Colonic mucosa (tissue), 4 donors: ENCODE measurements at regions not wholly inside any gene's neighbourhood (a gene's known extent, or its start where the extent isn't known, plus 50 kb on each side); places are given as distances from the start of the nearest gene placed in this dataset.

Source experiments
- DNase-seq: peaks from one replicate; pipeline ENCODE4 v3.0.0-alpha.2; 2020
- H3K27ac ChIP-seq: fragments of 200-600 bp; one replicate; pipeline ENCODE4 v1.8.0; 2021
- H3K27me3 ChIP-seq: fragments of 200-600 bp; one replicate; pipeline ENCODE4 v1.8.0; 2021
- H3K36me3 ChIP-seq: fragments of 200-600 bp; one replicate; pipeline ENCODE4 v1.8.0; 2021
- H3K4me1 ChIP-seq: fragments of 200-600 bp; one replicate; pipeline ENCODE4 v1.8.0; 2021; ENCODE audit warnings: mild to moderate bottlenecking
- H3K4me3 ChIP-seq: fragments of 200-600 bp; one replicate; pipeline ENCODE4 v1.8.0; 2021
- H3K9ac ChIP-seq, 2 donors: one replicate each; pipeline ENCODE4 v1.7.0; 2013; ENCODE audit warnings: control low read depth in 2 of 2, low read depth in 2 of 2, low read length in 2 of 2
- H3K9me3 ChIP-seq: fragments of 200-600 bp; one replicate; pipeline ENCODE4 v1.8.0; 2021
- CTCF ChIP-seq: fragments of 200-600 bp; IDR thresholded peaks from one replicate; pipeline ENCODE4 v1.8.0; 2022; ENCODE audit warnings: antibody characterized with exemption, mild to moderate bottlenecking
- intact Hi-C: fragments of 100-400 bp; cut with DNase I; formaldehyde crosslinking; loops from one replicate; pipeline ENCODE4 v1.14.1; 2022
- donor health status: healthy.
- donor health status: DM: no; HTN: no; CAD: no.
- donor health status: DM: no; HTN: no; CAD: no.

GRCh38 chr15:69656271-69657030 lies 203.8 kb downstream of the RPLP1 start:
- no peaks in the 10 kb centered on the region for H3K9me3 ChIP-seq
- no peaks in the 10 kb centered on the region for H3K4me1 ChIP-seq
- H3K36me3 ChIP-seq = no peaks in the 10 kb centered on the region
- no peaks in the 10 kb centered on the region for H3K27me3 ChIP-seq
- H3K4me3 ChIP-seq = no peak overlapping the region
- peak; percentile 2 for DNase-seq
- no peak overlapping the region for H3K27ac ChIP-seq
- intact Hi-C loops = no loop called here
- no peak overlapping the region for H3K9ac ChIP-seq
- TF ChIP-seq CTCF = no peak

- no peak for DNase-seq
- intact Hi-C loops = no loop called here
- no peaks in the 10 kb centered on the region for H3K27me3 ChIP-seq
- no peak overlapping the region for H3K27ac ChIP-seq
- H3K4me3 ChIP-seq = no peak overlapping the region
- H3K36me3 ChIP-seq = no peaks in the 10 kb centered on the region
- no peaks in the 10 kb centered on the region for H3K9me3 ChIP-seq
- no peaks in the 10 kb centered on the region for H3K4me1 ChIP-seq
- TF ChIP-seq CTCF = no peak
- no peak overlapping the region for H3K9ac ChIP-seq
Observed at GRCh38 chr15:69657626-69658025, 205.0 kb downstream of the RPLP1 start.

GRCh38 chr15:69658411-69658945 lies 205.9 kb downstream of the RPLP1 start:
- no peaks in the 10 kb centered on the region for H3K36me3 ChIP-seq
- no peaks in the 10 kb centered on the region for H3K9me3 ChIP-seq
- TF ChIP-seq CTCF = no peak
- H3K27ac ChIP-seq = no peak overlapping the region
- no peak overlapping the region for H3K4me3 ChIP-seq
- no peaks in the 10 kb centered on the region for H3K27me3 ChIP-seq
- H3K4me1 ChIP-seq = no peaks in the 10 kb centered on the region
- no peak for DNase-seq
- no peak overlapping the region for H3K9ac ChIP-seq
- intact Hi-C loops = no loop called here

GRCh38 chr15:69659454-69660050 lies 206.9 kb downstream of the RPLP1 start:
- intact Hi-C loops = no loop called here
- H3K9ac ChIP-seq = no peak overlapping the region
- DNase-seq = no peak
- H3K9me3 ChIP-seq = no peaks in the 10 kb centered on the region
- H3K36me3 ChIP-seq = no peaks in the 10 kb centered on the region
- no peaks in the 10 kb centered on the region for H3K4me1 ChIP-seq
- TF ChIP-seq CTCF = no peak
- no peaks in the 10 kb centered on the region for H3K27me3 ChIP-seq
- H3K27ac ChIP-seq = no peak overlapping the region
- H3K4me3 ChIP-seq = no peak overlapping the region

- H3K27me3 ChIP-seq = no peaks in the 10 kb centered on the region
- H3K9ac ChIP-seq = no peak overlapping the region
- no peaks in the 10 kb centered on the region for H3K9me3 ChIP-seq
- no peaks in the 10 kb centered on the region for H3K4me1 ChIP-seq
- no peak for DNase-seq
- no peak for TF ChIP-seq CTCF
- intact Hi-C loops = no loop called here
- H3K27ac ChIP-seq = no peak overlapping the region
- no peaks in the 10 kb centered on the region for H3K36me3 ChIP-seq
- H3K4me3 ChIP-seq = no peak overlapping the region
Observed at GRCh38 chr15:69660114-69660513, 207.5 kb downstream of the RPLP1 start.
